Right lobe of liver (tissue), 6 donors: ENCODE measurements at regions not wholly inside any gene's neighbourhood (a gene's known extent, or its start where the extent isn't known, plus 50 kb on each side); places are given as distances from the start of the nearest gene placed in this dataset.

Experiments
- ATAC-seq, 4 donors: fragments of 200-7000 bp; cut with Tn5 transposase; one replicate each; pipeline ENCODE4 v1.9.1; 2020; ENCODE audit warnings: mild to moderate bottlenecking in 4 of 4, moderate library complexity in 4 of 4
- DNase-seq, 3 donors: peaks; one replicate each; pipeline ENCODE4 v3.0.0-alpha.2; 2020
- H3K27ac ChIP-seq, 3 donors: fragments of 200-600 bp; one replicate each; pipeline ENCODE4 v1.8.0; 2022
- H3K27me3 ChIP-seq, 2 donors: fragments of 200-600 bp; one replicate each; pipeline ENCODE4 v1.8.0; 2022
- H3K36me3 ChIP-seq, 4 donors: fragments of 200-600 bp; sonication (generic) in 1 of 4; one replicate each; pipeline versions ENCODE4 v1.5.1 to v1.8.0; 2017 to 2022; ENCODE audit warnings: control low read depth in 1 of 4
- H3K4me1 ChIP-seq, 4 donors: fragments of 200-600 bp; sonication (generic) in 1 of 4; one replicate each; pipeline versions ENCODE4 v1.5.1 to v1.8.0; 2017 to 2022; ENCODE audit warnings: control low read depth in 1 of 4
- H3K4me3 ChIP-seq, 3 donors: fragments of 200-600 bp; one replicate each; pipeline ENCODE4 v1.8.0; 2022
- H3K9me3 ChIP-seq, 4 donors: fragments of 200-600 bp; sonication (generic) in 1 of 4; one replicate each; pipeline versions ENCODE4 v1.5.1 to v1.8.0; 2017 to 2022; ENCODE audit warnings: control low read depth in 1 of 4
- POLR2A ChIP-seq: fragments of 450-650 bp; IDR thresholded peaks from one replicate; pipeline ENCODE4 v1.6.1; 2017; ENCODE audit warnings: antibody characterized with exemption, mild to moderate bottlenecking
- WGBS: methylation state at CpG from one replicate; pipeline ENCODE4 v1.1.6; 2018; ENCODE audit warnings: low coverage, low lambda C conversion rate; ENCODE audit not compliant: insufficient coverage; ENCODE audit errors: missing lambda C conversion rate; 5-methylcytosine and 5-hydroxymethylcytosine counted together
- intact Hi-C, 2 donors: fragments of 100-400 bp; cut with DNase I; formaldehyde crosslinking; loops; one replicate each; pipeline versions ENCODE4 v1.11.2 to v1.14.1; 2022
- TF ChIP-seq, protein P1 (sequence below), 4 donors: fragments of 200-600 bp in 3 of 4; fragments of 450-650 bp in 1 of 4; IDR thresholded peaks; one replicate each; pipeline versions ENCODE4 v1.5.1 to v1.8.0; 2016 to 2022; ENCODE audit warnings: antibody characterized with exemption in 4 of 4, mild to moderate bottlenecking in 2 of 4
- donor health status: DM: no; HTN: yes; CAD: no.
- donor health status: DM: no; HTN: no; CAD: no.
- donor health status: DM: no; HTN: no; CAD: no.
- donor health status: DM: no; HTN: yes; CAD: no.
- donor health status: DM: no; HTN: yes; CAD: no.

DNA sequence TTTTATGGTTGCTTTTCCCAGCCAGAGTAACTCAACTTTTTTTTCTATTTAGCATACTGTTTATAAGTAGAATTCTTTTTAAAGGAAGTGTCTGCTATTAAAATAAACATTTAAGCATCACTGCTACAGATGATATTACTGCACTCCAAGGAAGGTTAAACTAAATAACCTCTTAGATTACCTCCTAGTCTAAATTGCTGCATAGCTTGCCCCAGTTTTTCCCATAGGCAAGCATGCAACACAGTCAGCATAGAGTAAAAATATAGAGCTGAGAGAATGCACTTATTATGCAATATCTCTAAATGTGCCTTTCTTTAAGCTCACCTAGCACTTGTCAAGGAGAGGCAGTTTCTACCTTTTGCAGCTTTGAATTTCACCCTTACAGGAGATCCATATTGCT, 1392.4 kb upstream of the CELF2 start:
- ATAC-seq: no peak
- no peak for DNase-seq
- H3K27me3 ChIP-seq: no peaks in the 10 kb centered on the region
- no peaks in the 10 kb centered on the region for H3K36me3 ChIP-seq
- no peaks in the 10 kb centered on the region for H3K9me3 ChIP-seq
- no peak overlapping the region for H3K27ac ChIP-seq
- intact Hi-C loops: no loop called here
- H3K4me3 ChIP-seq: no peak overlapping the region
- no peaks in the 10 kb centered on the region for H3K4me1 ChIP-seq
- TF ChIP-seq, protein P1, sequence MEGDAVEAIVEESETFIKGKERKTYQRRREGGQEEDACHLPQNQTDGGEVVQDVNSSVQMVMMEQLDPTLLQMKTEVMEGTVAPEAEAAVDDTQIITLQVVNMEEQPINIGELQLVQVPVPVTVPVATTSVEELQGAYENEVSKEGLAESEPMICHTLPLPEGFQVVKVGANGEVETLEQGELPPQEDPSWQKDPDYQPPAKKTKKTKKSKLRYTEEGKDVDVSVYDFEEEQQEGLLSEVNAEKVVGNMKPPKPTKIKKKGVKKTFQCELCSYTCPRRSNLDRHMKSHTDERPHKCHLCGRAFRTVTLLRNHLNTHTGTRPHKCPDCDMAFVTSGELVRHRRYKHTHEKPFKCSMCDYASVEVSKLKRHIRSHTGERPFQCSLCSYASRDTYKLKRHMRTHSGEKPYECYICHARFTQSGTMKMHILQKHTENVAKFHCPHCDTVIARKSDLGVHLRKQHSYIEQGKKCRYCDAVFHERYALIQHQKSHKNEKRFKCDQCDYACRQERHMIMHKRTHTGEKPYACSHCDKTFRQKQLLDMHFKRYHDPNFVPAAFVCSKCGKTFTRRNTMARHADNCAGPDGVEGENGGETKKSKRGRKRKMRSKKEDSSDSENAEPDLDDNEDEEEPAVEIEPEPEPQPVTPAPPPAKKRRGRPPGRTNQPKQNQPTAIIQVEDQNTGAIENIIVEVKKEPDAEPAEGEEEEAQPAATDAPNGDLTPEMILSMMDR (IDR thresholded peaks at IDR 0.05): no peak
- TF ChIP-seq POLR2A: no peak

DNA sequence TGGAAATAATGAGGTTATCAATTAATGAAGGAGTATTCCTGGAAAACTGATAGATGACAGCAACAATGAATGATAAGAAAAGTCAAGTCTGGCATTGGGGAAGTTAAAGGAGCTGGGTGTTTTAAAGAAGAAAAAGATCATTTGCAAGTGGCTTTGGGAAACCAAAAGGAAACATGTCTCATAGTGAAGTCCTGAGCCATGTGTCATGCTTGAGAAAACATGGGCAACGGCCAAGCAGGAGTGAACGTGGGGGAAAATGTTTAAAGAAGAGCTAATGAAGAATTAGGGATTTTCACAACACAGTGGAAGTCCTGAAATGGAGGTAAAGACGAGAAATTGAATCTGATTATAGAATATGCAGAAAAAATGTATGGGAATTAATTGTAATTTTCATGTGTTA, 1383.2 kb upstream of the CELF2 start:
- Histone ChIP-seq H3K27me3 (no peaks in the 10 kb centered on the region), H3K9me3 (no peaks in the 10 kb centered on the region), H3K27ac (no peak overlapping the region), H3K4me1 (no peaks in the 10 kb centered on the region), H3K36me3 (no peaks in the 10 kb centered on the region), H3K4me3 (no peak overlapping the region)
- 26% methylated on average over 3 of the region's 3 CpGs for WGBS
- intact Hi-C loops: no loop called here
- TF ChIP-seq POLR2A: no peak
- TF ChIP-seq, protein P1 (IDR thresholded peaks at IDR 0.05): no peak
- no peak for DNase-seq
- ATAC-seq: no peak

DNA sequence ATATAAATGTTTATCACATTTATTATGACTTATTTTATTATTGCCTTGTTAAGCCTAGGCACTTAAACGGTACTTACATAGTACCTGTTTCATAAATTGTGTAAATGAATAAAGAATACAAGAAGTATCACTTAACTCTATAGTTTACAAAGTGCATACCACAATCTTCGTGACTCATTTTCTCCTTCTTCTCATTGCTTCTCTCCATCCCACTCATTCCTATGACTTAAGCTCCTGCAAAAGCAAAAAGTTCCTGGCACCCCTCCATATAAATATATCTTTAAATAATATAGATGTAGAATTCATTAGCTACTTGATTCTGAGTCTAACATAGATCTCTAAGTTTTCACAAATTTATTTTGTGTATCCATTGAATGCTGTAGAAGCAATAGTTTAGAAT, 1382.0 kb upstream of the CELF2 start:
- intact Hi-C loops: no loop called here
- Histone ChIP-seq H3K4me1 (no peaks in the 10 kb centered on the region), H3K36me3 (no peaks in the 10 kb centered on the region), H3K27ac (no peak overlapping the region), H3K4me3 (no peak overlapping the region), H3K27me3 (no peaks in the 10 kb centered on the region), H3K9me3 (no peaks in the 10 kb centered on the region)
- WGBS: 46% methylated on average over 2 of the region's 2 CpGs
- no peak for TF ChIP-seq POLR2A
- TF ChIP-seq, protein P1 (IDR thresholded peaks at IDR 0.05): no peak
- no peak for DNase-seq
- no peak for ATAC-seq

DNA sequence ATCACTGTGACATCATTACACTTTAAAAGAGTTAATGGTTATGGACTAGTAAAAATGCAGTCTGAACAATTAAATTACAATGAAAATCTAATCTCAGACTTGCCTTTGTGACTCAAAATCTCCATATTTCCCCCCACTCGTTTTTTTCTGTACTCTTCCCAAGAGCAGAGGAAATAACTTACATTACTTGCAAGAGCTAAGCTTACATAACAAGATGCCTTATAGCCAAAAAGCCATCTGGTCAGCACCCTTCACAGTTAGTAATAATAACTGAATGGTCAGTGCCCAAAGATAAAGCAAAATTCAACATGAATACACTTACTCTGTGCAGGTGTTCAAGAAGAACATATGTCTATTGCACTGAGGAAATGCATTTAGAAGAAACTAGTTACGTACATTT, 1381.5 kb upstream of the CELF2 start:
- no peak overlapping the region for H3K27ac ChIP-seq
- H3K9me3 ChIP-seq: no peaks in the 10 kb centered on the region
- intact Hi-C loops: no loop called here
- DNase-seq (no peak), ATAC-seq (no peak)
- H3K27me3 ChIP-seq: no peaks in the 10 kb centered on the region
- TF ChIP-seq POLR2A: no peak
- TF ChIP-seq, protein P1 (IDR thresholded peaks at IDR 0.05): no peak
- H3K36me3 ChIP-seq: no peaks in the 10 kb centered on the region
- no peak overlapping the region for H3K4me3 ChIP-seq
- 43% methylated on average over 2 of the region's 2 CpGs for WGBS
- H3K4me1 ChIP-seq: no peaks in the 10 kb centered on the region

DNA sequence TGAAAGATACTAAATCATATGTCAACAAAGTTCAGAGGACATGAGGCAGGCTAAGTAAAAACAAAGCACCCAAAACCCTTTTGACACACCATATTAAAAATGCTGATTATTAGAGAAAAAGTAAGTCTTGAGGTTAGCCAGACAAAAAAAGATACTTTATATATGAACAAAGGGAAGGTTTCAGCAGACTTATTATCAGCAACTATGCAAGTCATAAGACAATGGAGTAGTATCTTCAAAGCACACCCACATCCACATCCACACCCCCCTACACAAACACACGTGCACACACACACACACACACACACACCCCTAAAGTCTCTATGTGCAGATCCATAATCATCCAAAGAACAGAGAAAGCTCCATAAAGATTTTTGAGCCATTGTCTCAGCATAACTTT, 1373.9 kb upstream of the CELF2 start:
- Histone ChIP-seq H3K4me1 (no peaks in the 10 kb centered on the region), H3K27ac (no peak overlapping the region), H3K4me3 (no peak overlapping the region), H3K9me3 (peaks cover 0 to 4% (median 0%) of the 10 kb centered on the region in 4 donors), H3K36me3 (no peaks in the 10 kb centered on the region), H3K27me3 (no peaks in the 10 kb centered on the region)
- WGBS: 54% methylated on average over 1 of the region's 1 CpG
- TF ChIP-seq, protein P1 (IDR thresholded peaks at IDR 0.05): no peak
- no peak for TF ChIP-seq POLR2A
- no peak for ATAC-seq
- DNase-seq: no peak
- intact Hi-C loops: no loop called here
